DMS53 treated with DMSO at 0.1 percent for 48 hours (cell line): ENCODE measurements at regions not wholly inside any gene's neighbourhood (a gene's known extent, or its start where the extent isn't known, plus 50 kb on each side); places are given as distances from the start of the nearest gene placed in this dataset.

ENCODE experiments used
- DNase-seq: peaks from one replicate; lab custom pipeline; 2025; ENCODE audit not compliant: unreplicated experiment; lab: John Stamatoyannopoulos, UW

- no peak for DNase-seq
Measured at GRCh38 chr7:16975712-16976111, 93.9 kb upstream of the AGR3 start.

GRCh38 chr7:16978358-16979244, 96.8 kb upstream of the AGR3 start:
- peak; percentile 88 for DNase-seq

- DNase-seq, result no peak
Measured at GRCh38 chr7:16980539-16980938, 98.8 kb upstream of the AGR3 start.

GRCh38 chr7:16982640-16983350, 101.0 kb upstream of the AGR3 start:
- peak; percentile 79 for DNase-seq

- no peak for DNase-seq
Measured at GRCh38 chr7:16984375-16984774, 102.6 kb upstream of the AGR3 start.

GRCh38 chr7:16985621-16986020, 103.8 kb upstream of the AGR3 start:
- no peak for DNase-seq

GRCh38 chr7:16986755-16987154, 105.0 kb upstream of the AGR3 start:
- DNase-seq, result no peak

GRCh38 chr7:16989811-16990413, 108.1 kb upstream of the AGR3 start:
- DNase-seq, result peak; percentile 97

- DNase-seq, result no peak
Measured at GRCh38 chr7:16991551-16991950, 109.8 kb upstream of the AGR3 start.

GRCh38 chr7:16993543-16993942, 111.8 kb upstream of the AGR3 start:
- DNase-seq, result no peak

- no peak for DNase-seq
Measured at GRCh38 chr7:16998481-16999051, 116.8 kb upstream of the AGR3 start.

GRCh38 chr7:16999541-17000267, 117.9 kb upstream of the AGR3 start:
- DNase-seq, result no peak

GRCh38 chr7:17005271-17005670, 123.5 kb upstream of the AGR3 start:
- no peak for DNase-seq

- DNase-seq, result no peak
Measured at GRCh38 chr7:17007841-17008240, 126.1 kb upstream of the AGR3 start.

GRCh38 chr7:17009007-17009719, 127.4 kb upstream of the AGR3 start:
- DNase-seq, result peak; percentile 54

- DNase-seq, result no peak
Measured at GRCh38 chr7:17009933-17010332, 128.2 kb upstream of the AGR3 start.

- peak; percentile 60 for DNase-seq
Measured at GRCh38 chr7:17010637-17011300, 129.0 kb upstream of the AGR3 start.

GRCh38 chr7:17013204-17013603, 131.4 kb upstream of the AGR3 start:
- DNase-seq, result no peak

GRCh38 chr7:17014686-17015085, 132.9 kb upstream of the AGR3 start:
- DNase-seq, result no peak

GRCh38 chr7:17015598-17016031, 133.8 kb upstream of the AGR3 start:
- DNase-seq, result no peak
